Fibroblast of skin of back (primary cell): ENCODE measurements at regions not wholly inside any gene's neighbourhood (a gene's known extent, or its start where the extent isn't known, plus 50 kb on each side); places are given as distances from the start of the nearest gene placed in this dataset.

Source experiments
- DNase-seq: peaks from one replicate; pipeline ENCODE4 v3.0.0-alpha.2; 2013

DNA sequence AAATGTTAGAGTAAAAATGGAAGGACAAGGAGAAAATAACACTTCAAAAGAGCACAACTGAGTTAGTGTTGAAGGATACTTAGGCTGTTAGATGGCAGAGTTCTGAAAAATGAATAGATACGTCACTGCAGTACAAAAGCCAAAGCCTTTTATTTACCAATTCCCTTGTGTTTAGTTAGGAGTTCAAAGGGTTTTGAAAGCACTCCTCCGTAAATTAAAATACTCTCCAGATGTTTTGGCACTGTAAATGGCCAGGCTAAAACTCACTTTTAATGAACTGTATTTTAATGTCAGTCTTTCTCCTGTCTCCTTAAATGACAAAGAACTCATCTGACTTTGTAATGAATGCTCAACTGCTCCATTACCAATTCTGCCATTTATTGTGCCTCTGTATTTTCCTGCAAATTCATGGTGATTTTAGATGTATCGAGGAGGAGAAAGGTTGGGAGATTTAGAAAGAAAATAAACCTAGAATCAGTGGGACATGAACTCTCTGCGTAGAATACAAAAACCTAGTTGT is 1727.2 kb downstream of the MAT2B start:
- DNase-seq: no peak

- DNase-seq: no peak
These were observed 1736.4 kb downstream of the MAT2B start for GRCh38 chr5:165241811-165242210.

- DNase-seq: peak; percentile 52
These were observed 1737.2 kb downstream of the MAT2B start for GRCh38 chr5:165242646-165243045.

DNA sequence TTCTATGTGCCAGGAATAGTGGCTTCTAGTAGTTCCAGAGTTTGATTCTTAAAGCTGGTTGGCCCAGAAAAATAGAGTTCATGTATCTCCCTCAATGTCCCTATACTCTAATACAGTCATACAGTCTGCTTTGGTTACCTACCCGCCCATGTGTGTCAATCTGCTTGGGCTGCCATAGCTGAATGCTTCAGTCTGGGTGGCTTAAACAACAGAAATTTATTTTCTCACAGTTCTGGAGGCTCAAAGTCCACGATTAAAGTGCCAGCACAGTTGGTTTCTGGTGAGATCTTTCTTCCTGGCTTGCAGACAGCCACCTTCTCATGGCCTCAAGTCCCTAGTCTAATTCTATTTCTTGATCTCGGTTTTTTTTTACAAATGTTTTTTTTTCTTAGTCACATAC is 1739.0 kb downstream of the MAT2B start:
- DNase-seq: no peak

GRCh38 chr5:165258197-165258771 is 1752.9 kb downstream of the MAT2B start:
- no peak for DNase-seq

DNA sequence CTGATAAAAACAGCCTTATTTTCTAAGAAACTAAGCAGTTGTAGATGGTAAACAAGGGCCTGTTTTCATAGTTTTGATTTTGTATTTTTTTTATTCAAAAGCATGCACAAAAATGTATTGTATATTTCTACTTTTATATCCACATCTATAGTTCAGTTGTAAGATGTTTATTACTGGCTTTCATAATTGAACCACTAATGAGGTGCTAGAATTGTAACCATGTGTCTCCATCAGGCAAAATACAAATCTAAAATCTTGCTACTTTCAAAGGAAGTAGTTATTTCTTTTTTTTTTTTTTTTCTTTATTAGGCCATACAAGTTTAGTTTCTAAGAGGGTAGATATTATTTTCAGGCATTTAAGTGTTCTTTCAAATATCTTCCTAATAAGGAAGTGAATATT is 1755.0 kb downstream of the MAT2B start:
- no peak for DNase-seq

GRCh38 chr5:165263536-165263935 is 1758.1 kb downstream of the MAT2B start:
- no peak for DNase-seq

- no peak for DNase-seq
These were observed 1761.5 kb downstream of the MAT2B start for GRCh38 chr5:165266939-165267338.

DNA sequence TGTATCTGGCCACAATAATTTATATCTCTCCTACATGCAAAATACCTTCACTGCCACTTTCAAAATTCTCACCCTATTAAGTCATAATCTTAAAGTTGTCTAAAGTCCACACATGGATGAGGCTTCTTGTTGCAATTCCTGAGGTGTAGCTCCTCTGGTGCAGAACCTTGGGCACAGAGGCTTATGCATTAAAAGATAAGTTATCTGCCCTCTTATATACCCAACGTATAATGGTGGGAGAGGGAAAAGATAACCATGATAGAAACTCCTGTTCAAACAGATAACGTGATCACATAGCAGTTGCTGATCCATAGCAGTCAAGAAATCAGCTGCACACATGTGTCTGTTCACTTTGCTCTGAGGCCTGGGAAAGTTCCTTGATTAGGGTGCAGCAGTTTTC is 1767.0 kb downstream of the MAT2B start:
- no peak for DNase-seq

DNA sequence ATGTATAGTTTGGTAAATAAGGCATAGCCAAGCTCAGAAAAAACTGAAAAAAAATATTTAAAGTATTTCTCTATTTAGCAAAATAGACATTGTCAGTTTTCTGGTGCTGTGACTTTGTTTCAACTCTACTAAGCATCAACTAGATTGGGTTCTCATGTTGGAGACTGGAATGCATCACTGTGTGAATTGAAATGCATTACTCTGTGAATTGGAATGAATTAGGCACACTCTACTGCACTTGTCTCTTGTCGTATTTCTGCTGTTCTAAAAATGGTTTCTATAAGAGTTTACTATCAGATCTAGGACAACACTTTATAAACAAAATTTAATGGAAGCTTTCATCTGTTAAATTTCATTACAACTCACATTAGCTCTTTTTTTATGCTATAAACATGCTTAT is 1772.2 kb downstream of the MAT2B start:
- no peak for DNase-seq

DNA sequence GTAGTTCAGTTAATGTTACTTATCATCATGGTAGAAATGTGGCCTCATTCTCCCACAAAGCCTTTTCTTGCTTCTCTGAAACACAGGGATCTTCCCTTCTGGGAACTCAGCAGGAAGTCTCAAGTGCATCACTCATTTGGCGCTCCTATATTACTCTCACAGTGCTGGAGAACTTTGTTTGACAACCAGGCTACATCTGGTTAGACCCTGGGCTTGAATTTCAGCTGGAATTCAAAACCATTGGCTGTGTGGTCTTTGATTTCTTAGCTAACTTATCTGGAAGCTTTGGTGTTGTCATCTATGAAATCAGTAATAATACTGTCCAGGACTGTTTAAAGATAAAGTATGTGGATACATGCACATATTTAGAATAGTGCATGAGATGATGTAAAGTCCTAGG is 1777.1 kb downstream of the MAT2B start:
- no peak for DNase-seq

DNA sequence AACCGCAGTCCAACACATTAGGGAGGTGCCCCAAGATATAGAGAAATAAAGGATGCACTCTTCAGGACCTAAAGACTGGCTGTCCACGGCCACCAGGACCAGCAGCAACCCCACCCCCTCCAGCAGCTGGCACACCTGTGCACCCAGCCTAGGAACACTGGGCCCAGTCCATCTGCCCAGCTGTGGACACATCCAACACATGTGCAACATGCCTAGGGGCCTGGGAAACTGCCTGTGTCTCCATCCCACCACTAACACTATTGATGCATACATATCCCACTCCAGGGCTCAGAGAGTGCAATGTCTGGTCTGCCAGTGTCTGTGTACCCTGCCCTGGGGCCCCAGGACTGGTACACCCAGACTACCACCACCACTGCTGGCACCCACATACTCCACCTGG is 1781.3 kb downstream of the MAT2B start:
- no peak for DNase-seq

GRCh38 chr5:165290535-165290934 is 1785.1 kb downstream of the MAT2B start:
- DNase-seq: no peak

DNA sequence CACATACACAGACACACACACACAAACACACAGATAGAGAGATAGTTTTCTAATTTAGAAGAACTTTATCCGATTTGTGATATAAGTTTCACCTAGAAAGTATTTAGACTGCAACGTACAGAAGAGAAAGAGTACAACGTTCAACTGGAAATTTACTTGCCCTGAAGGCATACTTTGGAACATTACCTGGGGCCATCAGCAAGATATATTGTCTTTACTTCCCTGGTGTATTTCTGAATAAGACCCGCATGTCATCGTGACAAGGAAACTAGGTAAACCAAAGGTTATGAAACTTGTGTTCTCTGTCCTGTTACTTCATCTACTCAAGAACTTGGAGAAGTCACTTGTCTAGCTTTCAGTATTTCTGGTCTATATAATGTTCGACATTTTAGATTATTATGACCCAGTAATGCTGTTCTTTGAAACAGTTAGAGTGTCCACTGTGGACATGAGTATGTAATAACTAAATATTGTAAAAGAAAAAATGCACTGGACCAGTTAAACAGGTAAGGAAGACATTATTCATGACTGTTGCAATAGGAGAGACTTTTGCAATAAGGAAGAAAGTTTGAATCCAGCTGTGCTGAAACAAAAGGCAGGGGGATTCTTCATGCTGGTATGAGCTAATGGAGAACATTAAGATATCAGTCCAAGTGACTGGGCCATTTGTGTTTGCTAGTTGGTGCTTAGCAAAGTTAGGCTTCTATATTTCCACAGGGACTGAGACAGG is 1791.1 kb downstream of the MAT2B start:
- no peak for DNase-seq

DNA sequence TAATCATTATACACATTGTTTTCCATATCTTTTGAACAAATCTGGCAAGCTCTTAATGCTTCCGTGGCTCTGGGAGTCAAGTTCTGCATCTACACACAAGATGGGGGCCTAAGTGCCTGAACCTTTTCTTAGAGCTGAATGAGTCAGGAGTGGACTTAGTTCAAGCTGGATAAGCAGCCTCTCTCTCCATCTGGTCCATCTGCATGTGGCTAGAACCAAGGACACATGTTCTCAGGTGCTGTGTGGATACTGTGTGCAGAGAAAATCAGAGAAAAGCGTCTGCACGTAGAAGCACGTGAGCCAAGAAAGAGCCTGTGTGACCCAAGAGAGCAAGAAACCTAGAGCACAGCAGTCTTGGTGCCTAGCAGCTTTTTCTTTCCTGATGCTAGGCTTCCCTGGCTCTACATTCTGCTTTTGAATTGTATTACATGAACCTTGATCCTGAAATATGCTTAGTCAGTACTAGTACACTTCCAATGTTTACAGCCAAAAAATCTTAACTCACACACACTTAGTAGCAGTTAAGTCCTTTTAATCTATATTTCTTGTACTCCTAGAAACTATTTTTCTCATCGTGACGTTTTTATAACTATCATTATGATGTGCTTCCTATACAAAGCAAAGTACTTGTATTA is 1798.9 kb downstream of the MAT2B start:
- DNase-seq: no peak

DNA sequence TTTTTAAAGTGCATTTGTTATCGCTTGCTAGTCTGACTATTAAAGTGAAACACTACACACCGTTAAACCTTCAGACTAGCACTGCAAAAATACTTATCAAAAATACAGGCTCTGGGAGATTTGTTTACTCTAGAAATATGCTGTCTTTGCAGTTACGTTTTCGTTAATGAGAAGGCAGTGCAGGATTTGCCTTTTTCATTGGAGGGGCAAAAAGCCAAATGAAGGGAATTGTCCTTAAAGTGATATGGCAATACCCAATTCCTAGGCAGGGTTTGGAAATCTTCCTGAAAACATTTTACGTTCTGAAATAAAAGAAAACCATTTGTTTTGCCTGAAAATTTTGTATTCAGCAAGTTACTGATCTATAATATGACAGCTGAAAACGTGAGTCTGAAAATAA is 1800.2 kb downstream of the MAT2B start:
- no peak for DNase-seq

GRCh38 chr5:165309446-165309845 is 1804.0 kb downstream of the MAT2B start:
- no peak for DNase-seq

GRCh38 chr5:165310031-165310430 is 1804.6 kb downstream of the MAT2B start:
- DNase-seq: no peak

GRCh38 chr5:165321912-165322311 is 1816.5 kb downstream of the MAT2B start:
- peak; percentile 70 for DNase-seq

- DNase-seq: peak; percentile 81
These were observed 1819.8 kb downstream of the MAT2B start for GRCh38 chr5:165325221-165325620.

- no peak for DNase-seq
These were observed 1822.2 kb downstream of the MAT2B start for GRCh38 chr5:165327631-165328030.

- peak; percentile 15 for DNase-seq
These were observed 1823.4 kb downstream of the MAT2B start for GRCh38 chr5:165328846-165329245.

DNA sequence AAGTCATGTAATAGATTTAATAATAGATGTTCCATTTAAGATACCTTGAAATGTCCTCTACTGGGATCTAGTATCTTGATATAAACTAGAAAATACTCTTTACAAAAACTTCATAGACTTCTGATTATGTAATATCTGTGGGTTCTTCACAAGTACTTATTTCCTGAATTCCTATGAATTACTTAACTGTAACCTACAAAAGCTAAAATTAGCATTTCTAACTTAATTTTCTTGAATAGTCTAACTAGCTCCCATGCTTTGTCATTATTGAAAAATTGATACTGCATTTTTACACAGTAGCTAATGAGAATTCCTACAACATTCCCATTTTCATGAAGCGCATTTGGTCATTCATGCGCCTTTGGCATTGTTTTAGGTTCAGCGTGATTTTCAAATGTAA is 1828.2 kb downstream of the MAT2B start:
- DNase-seq: no peak

- peak; percentile 26 for DNase-seq
These were observed 1828.8 kb downstream of the MAT2B start for GRCh38 chr5:165334201-165334600.
